Limb (tissue), 2 donors: ENCODE measurements at regions not wholly inside any gene's neighbourhood (a gene's known extent, or its start where the extent isn't known, plus 50 kb on each side); places are given as distances from the start of the nearest gene placed in this dataset.

Experiments
- DNase-seq, 2 donors: peaks; one replicate each; pipeline ENCODE4 v3.0.0-alpha.2; 2016; ENCODE audit errors: extremely low spot score in 2 of 2

GRCh38 chr17:74152591-74153455, 50.7 kb upstream of the RPL38 start:
- no peak for DNase-seq

- no peak for DNase-seq
These were observed 50.0 kb upstream of the RPL38 start for GRCh38 chr17:74153456-74153810.
